GM19463 (cell line): ENCODE measurements at regions not wholly inside any gene's neighbourhood (a gene's known extent, or its start where the extent isn't known, plus 50 kb on each side); places are given as distances from the start of the nearest gene placed in this dataset.

ENCODE experiments used
- ATAC-seq: cut with Tn5 transposase; IDR thresholded peaks from one replicate; pipeline ENCODE4 v1.9.1; 2021; ENCODE audit warnings: mild to moderate bottlenecking, moderate library complexity; ENCODE audit not compliant: unreplicated experiment

DNA sequence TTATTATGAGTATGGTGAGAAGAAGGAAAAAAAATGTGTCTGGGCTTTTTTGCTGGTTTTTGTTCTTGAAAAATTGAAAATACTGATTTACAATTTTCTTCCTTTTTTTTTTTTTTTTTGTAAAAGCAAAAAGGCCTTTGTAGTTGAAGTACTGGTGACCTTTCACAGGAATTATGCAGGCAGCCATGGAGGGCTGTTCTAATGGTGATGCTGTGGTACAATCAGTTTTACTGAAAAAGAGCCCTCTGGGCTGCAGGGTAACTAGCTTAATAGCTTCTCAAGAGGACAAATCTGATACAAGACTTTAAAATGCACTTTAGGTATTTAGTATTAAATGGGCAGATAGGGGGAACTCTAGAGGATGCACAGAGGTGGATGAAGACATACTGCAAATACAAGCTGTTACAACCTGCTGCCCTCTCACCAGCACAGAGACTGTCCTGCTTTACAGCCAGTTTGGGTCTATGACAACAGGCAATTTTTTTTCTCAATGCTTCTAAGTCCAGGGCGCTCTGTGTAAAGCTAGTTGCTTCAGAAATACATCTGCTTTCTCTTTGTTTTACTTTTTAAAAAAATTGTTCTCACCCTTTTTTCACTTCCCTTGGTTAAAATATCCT lies 61.6 kb upstream of the HS3ST5 start:
- no peak for ATAC-seq

GRCh38 chr6:114403858-114404257 lies 61.0 kb upstream of the HS3ST5 start:
- ATAC-seq: no peak

GRCh38 chr6:114398481-114398880 lies 55.7 kb upstream of the HS3ST5 start:
- no peak for ATAC-seq
